ENCODE measurements at regions not wholly inside any gene's neighbourhood (a gene's known extent, or its start where the extent isn't known, plus 50 kb on each side); places are given as distances from the start of the nearest gene placed in this dataset.

- TF ChIP-seq OSR1 (CRISPR knock-in tag; IDR thresholded peaks at IDR 0.05), result no peak
- no peak for TF ChIP-seq CSRNP3 (CRISPR knock-in tag; IDR thresholded peaks at IDR 0.05)
- TF ChIP-seq ZC3H10 (CRISPR knock-in tag; IDR thresholded peaks at IDR 0.05), result no peak
- no peak for TF ChIP-seq BACH2 (CRISPR knock-in tag; IDR thresholded peaks at IDR 0.05; ENCODE audit: borderline replicate concordance)
- no peak for TF ChIP-seq CREB5 (CRISPR knock-in tag; IDR thresholded peaks at IDR 0.05; ENCODE audit: low read depth)
- no peak for TF ChIP-seq CSDC2 (CRISPR knock-in tag; IDR thresholded peaks at IDR 0.05)
- no peak for TF ChIP-seq ESRRG (CRISPR knock-in tag; IDR thresholded peaks at IDR 0.05)
Observed at GRCh38 chr11:79582434-79582833, 141.6 kb upstream of the TENM4 start.

Data from SK-N-SH treated with all-trans-retinoic acid at 6 μM for 48 hours (cell line).